WI38 (cell line): ENCODE measurements at regions not wholly inside any gene's neighbourhood (a gene's known extent, or its start where the extent isn't known, plus 50 kb on each side); places are given as distances from the start of the nearest gene placed in this dataset.

ENCODE experiments used
- H3K4me3 ChIP-seq: 2 replicates; pipeline ENCODE4 v1.5.1; 2011; ENCODE audit warnings: low read depth, mild to moderate bottlenecking, control low read depth, low read length
- CTCF ChIP-seq: IDR thresholded peaks from 2 replicates; pipeline ENCODE4 v1.5.1; 2012; ENCODE audit warnings: low read depth, mild to moderate bottlenecking, control low read depth, low read length

GRCh38 chr21:16829532-16829931 is 683.3 kb upstream of the CXADR start:
- no peak overlapping the region for H3K4me3 ChIP-seq
- no peak for TF ChIP-seq CTCF

- TF ChIP-seq CTCF, result no peak
- no peak overlapping the region for H3K4me3 ChIP-seq
Measured at GRCh38 chr21:16832791-16833190, 680.1 kb upstream of the CXADR start.

GRCh38 chr21:16834791-16835190 is 678.1 kb upstream of the CXADR start:
- H3K4me3 ChIP-seq, result no peak overlapping the region
- TF ChIP-seq CTCF, result no peak

- TF ChIP-seq CTCF, result no peak
- no peak overlapping the region for H3K4me3 ChIP-seq
Measured at GRCh38 chr21:16837321-16837720, 675.5 kb upstream of the CXADR start.

- H3K4me3 ChIP-seq, result no peak overlapping the region
- TF ChIP-seq CTCF, result no peak
Measured at GRCh38 chr21:16837721-16838120, 675.1 kb upstream of the CXADR start.

GRCh38 chr21:16838331-16838730 is 674.5 kb upstream of the CXADR start:
- TF ChIP-seq CTCF, result no peak
- no peak overlapping the region for H3K4me3 ChIP-seq

GRCh38 chr21:16840538-16840937 is 672.3 kb upstream of the CXADR start:
- no peak for TF ChIP-seq CTCF
- no peak overlapping the region for H3K4me3 ChIP-seq
